ENCODE measurements at regions not wholly inside any gene's neighbourhood (a gene's known extent, or its start where the extent isn't known, plus 50 kb on each side); places are given as distances from the start of the nearest gene placed in this dataset.

DNA sequence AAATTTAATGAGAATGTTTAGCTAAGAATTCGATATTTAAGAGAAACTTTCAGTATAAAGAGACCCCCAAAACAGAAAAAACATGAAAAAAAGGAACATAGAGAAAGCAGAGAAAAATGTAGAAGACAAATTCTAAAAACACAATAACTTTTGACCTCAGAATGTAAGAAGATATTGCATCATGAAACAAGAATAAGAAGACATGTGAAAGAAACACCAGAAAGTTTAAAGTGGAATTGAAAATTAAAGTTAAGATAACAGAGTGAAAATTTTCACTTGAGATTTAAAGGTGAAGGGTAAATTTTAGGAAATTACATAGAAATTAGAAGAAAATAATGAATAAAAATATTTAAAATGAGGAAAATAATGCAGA, 78.2 kb upstream of the FAM3C start:
- no peaks in the 10 kb centered on the region for H3K9me1 ChIP-seq (replicated peaks; ENCODE audit: control insufficient read depth, extremely low read depth, insufficient read depth, low read length)
- no peak overlapping the region for H3K4me2 ChIP-seq (ENCODE audit: insufficient read depth, low read length)
- H3K9me3 ChIP-seq (replicated peaks; ENCODE audit: control insufficient read depth, insufficient read depth, low read length): no peaks in the 10 kb centered on the region
- ChIA-PET POLR2A (no interaction called here), CTCF (interaction anchor here (1.9 to 2.6 kb wide), 2 partner anchors 78 to 107 kb away, joined by 4 to 8 read pairs; partner anchors contain the start of gene FAM3C)
- no peak overlapping the region for H2AFZ ChIP-seq (ENCODE audit: low read depth, low read length)
- no TSS peak for BruUV-seq (replicated peaks)
- no peaks in the 10 kb centered on the region for H3K27me3 ChIP-seq (ENCODE audit: control insufficient read depth in 2 of 2, insufficient read depth in 2 of 2, low read length in 2 of 2)
- no peaks in the 10 kb centered on the region for H3K36me3 ChIP-seq (ENCODE audit: control insufficient read depth in 2 of 2, extremely low read depth in 1 of 2, insufficient read depth in 2 of 2, low read length in 2 of 2)
- no peaks in the 10 kb centered on the region for H4K20me1 ChIP-seq (replicated peaks; ENCODE audit: control insufficient read depth, extremely low read depth, insufficient read depth, low read length)
- dilution Hi-C loops (cut with MboI; ENCODE audit: extremely low pct_ligation_motif_present, low sequenced_read_pairs) (no loop called here), intact Hi-C loops (cut with micrococcal nuclease) (no loop called here)
- H3K27ac ChIP-seq (ENCODE audit: insufficient read depth, low read depth, low read length): no peak overlapping the region
- no peaks in the 10 kb centered on the region for H3K79me2 ChIP-seq (ENCODE audit: control insufficient read depth, insufficient read depth, low read length)
- no peak overlapping the region for H3K9ac ChIP-seq (replicated peaks; ENCODE audit: extremely low read depth, insufficient read depth, low read length)
- DNase-seq (ENCODE audit: low read depth, low spot score) (no peak), FAIRE-seq (no peak)
- H3K4me1 ChIP-seq (ENCODE audit: control insufficient read depth, extremely low read depth, insufficient read depth, low read length): no peaks in the 10 kb centered on the region
- H3K4me3 ChIP-seq (replicated peaks in 1 of 3; ENCODE audit: insufficient read depth in 1 of 3, low read depth in 1 of 3, low read length in 3 of 3): no peak overlapping the region
- TF ChIP-seq POLR2A (IDR thresholded peaks at IDR 0.05; ENCODE audit: low read depth, low read length): no peak
- TF ChIP-seq FOS (IDR thresholded peaks at IDR 0.05; ENCODE audit: borderline replicate concordance, insufficient read depth, low read length): no peak
- no peak for TF ChIP-seq POLR2AphosphoS5 (IDR thresholded peaks at IDR 0.05; ENCODE audit: insufficient read depth, low read depth, low read length)
- no peak for TF ChIP-seq MAX (IDR thresholded peaks at IDR 0.05; ENCODE audit: insufficient read depth, insufficient read length)
- no peak for TF ChIP-seq GATA2 (IDR thresholded peaks at IDR 0.05; ENCODE audit: insufficient read depth, insufficient read length, low read depth, low read length)
- TF ChIP-seq JUN (IDR thresholded peaks at IDR 0.05; ENCODE audit: borderline replicate concordance, insufficient read depth, insufficient read length, low read depth): no peak
- TF ChIP-seq EZH2 (IDR thresholded peaks at IDR 0.05; ENCODE audit: borderline replicate concordance, low read depth, low read length, severe bottlenecking): no peak
- TF ChIP-seq, protein P1, sequence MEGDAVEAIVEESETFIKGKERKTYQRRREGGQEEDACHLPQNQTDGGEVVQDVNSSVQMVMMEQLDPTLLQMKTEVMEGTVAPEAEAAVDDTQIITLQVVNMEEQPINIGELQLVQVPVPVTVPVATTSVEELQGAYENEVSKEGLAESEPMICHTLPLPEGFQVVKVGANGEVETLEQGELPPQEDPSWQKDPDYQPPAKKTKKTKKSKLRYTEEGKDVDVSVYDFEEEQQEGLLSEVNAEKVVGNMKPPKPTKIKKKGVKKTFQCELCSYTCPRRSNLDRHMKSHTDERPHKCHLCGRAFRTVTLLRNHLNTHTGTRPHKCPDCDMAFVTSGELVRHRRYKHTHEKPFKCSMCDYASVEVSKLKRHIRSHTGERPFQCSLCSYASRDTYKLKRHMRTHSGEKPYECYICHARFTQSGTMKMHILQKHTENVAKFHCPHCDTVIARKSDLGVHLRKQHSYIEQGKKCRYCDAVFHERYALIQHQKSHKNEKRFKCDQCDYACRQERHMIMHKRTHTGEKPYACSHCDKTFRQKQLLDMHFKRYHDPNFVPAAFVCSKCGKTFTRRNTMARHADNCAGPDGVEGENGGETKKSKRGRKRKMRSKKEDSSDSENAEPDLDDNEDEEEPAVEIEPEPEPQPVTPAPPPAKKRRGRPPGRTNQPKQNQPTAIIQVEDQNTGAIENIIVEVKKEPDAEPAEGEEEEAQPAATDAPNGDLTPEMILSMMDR (IDR thresholded peaks at IDR 0.05; ENCODE audit: extremely low read depth in 1 of 2, insufficient read depth in 1 of 2, low read depth in 1 of 2, low read length in 2 of 2): no peak
